GM23248 (cell line): ENCODE measurements at regions not wholly inside any gene's neighbourhood (a gene's known extent, or its start where the extent isn't known, plus 50 kb on each side); places are given as distances from the start of the nearest gene placed in this dataset.

ENCODE experiments used
- EZH2 ChIP-seq: fragments of 200-600 bp; sonication (generic); IDR thresholded peaks from 2 replicates; pipeline ENCODE4 v1.6.1; 2018; ENCODE audit warnings: antibody characterized with exemption, mild to moderate bottlenecking; ENCODE audit not compliant: insufficient read depth, poor library complexity, severe bottlenecking
- EZH2phosphoT487 ChIP-seq: fragments of 200-600 bp; sonication (generic); IDR thresholded peaks from 2 replicates; pipeline ENCODE4 v1.6.1; 2018; ENCODE audit warnings: antibody characterized with exemption, moderate library complexity, mild to moderate bottlenecking, low read depth; ENCODE audit not compliant: insufficient read depth

GRCh38 chr1:115530407-115530806 is 111.4 kb upstream of the VANGL1 start:
- TF ChIP-seq EZH2 (no peak), EZH2phosphoT487 (no peak)
